Tibial nerve (tissue), 4 donors: ENCODE measurements at regions not wholly inside any gene's neighbourhood (a gene's known extent, or its start where the extent isn't known, plus 50 kb on each side); places are given as distances from the start of the nearest gene placed in this dataset.

Experiments
- DNase-seq, 2 donors: peaks; one replicate each; pipeline ENCODE4 v3.0.0-alpha.2; 2019; ENCODE audit warnings: low spot score in 2 of 2
- H3K27ac ChIP-seq, 4 donors: fragments of 200-600 bp; sonication (generic) in 3 of 4; one replicate each; pipeline ENCODE4 v1.5.1; 2017 to 2019; ENCODE audit warnings: mild to moderate bottlenecking in 1 of 4
- H3K27me3 ChIP-seq, 2 donors: fragments of 200-600 bp; sonication (generic) in 1 of 2; one replicate each; pipeline versions ENCODE4 v1.5.1 to v1.6.0; 2017 to 2019
- H3K36me3 ChIP-seq, 3 donors: fragments of 200-600 bp; sonication (generic); one replicate each; pipeline ENCODE4 v1.5.1; 2018 to 2019
- H3K4me1 ChIP-seq, 4 donors: fragments of 200-600 bp; sonication (generic) in 3 of 4; one replicate each; pipeline ENCODE4 v1.5.1; 2017 to 2019
- H3K4me3 ChIP-seq, 4 donors: fragments of 200-600 bp; sonication (generic) in 3 of 4; one replicate each; pipeline ENCODE4 v1.5.1; 2017 to 2019; ENCODE audit warnings: mild to moderate bottlenecking in 1 of 4, moderate library complexity in 1 of 4
- H3K9me3 ChIP-seq, 4 donors: fragments of 200-600 bp; sonication (generic) in 3 of 4; one replicate each; pipeline ENCODE4 v1.5.1; 2017 to 2019
- EP300 ChIP-seq, 2 donors: sonication (generic); formaldehyde crosslinking; IDR thresholded peaks; one replicate each; pipeline ENCODE4 v1.6.1; 2017; ENCODE audit warnings: antibody characterized with exemption in 2 of 2, mild to moderate bottlenecking in 1 of 2
- POLR2A ChIP-seq, 2 donors: fragments of 450-650 bp; IDR thresholded peaks; one replicate each; pipeline ENCODE4 v1.6.1; 2017; ENCODE audit warnings: antibody characterized with exemption in 2 of 2, mild to moderate bottlenecking in 2 of 2, moderate library complexity in 2 of 2
- WGBS, 2 donors: methylation state at CpG; one replicate each; pipeline ENCODE4 v1.1.5; 2018; 5-methylcytosine and 5-hydroxymethylcytosine counted together
- TF ChIP-seq, protein P1 (sequence below), 5 experiments: fragments of 200-600 bp in 3 of 5; fragments of 450-650 bp in 2 of 5; sonication (generic) in 3 of 5; IDR thresholded peaks; one replicate each; pipeline ENCODE4 v1.5.1; 2016 to 2019; ENCODE audit warnings: antibody characterized with exemption in 5 of 5, mild to moderate bottlenecking in 3 of 5, moderate library complexity in 2 of 5

DNA sequence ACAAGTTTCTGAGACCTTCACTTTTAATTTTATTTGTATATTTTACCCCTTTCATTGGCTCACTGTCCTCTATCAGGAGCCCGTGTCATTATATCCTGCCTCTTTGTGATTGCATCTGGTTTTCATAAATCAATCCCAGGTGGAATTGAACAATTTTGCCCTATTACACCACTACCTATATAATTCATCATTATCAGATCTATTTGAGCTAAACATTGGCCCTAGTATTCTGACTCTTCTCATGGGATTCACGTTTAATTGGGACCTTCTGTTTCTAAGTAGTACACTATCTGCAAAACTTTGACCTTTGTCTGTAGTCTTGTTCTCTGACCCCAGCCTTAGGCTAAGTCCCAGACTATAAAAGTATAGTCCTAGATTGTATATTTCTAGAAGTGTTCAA, 114.1 kb downstream of the FAT4 start:
- Histone ChIP-seq H3K4me3 (no peak overlapping the region), H3K36me3 (peaks cover 0 to 5% (median 0%) of the 10 kb centered on the region in 3 donors), H3K9me3 (no peaks in the 10 kb centered on the region), H3K4me1 (no peaks in the 10 kb centered on the region), H3K27ac (no peak overlapping the region), H3K27me3 (no peaks in the 10 kb centered on the region)
- TF ChIP-seq, protein P1, sequence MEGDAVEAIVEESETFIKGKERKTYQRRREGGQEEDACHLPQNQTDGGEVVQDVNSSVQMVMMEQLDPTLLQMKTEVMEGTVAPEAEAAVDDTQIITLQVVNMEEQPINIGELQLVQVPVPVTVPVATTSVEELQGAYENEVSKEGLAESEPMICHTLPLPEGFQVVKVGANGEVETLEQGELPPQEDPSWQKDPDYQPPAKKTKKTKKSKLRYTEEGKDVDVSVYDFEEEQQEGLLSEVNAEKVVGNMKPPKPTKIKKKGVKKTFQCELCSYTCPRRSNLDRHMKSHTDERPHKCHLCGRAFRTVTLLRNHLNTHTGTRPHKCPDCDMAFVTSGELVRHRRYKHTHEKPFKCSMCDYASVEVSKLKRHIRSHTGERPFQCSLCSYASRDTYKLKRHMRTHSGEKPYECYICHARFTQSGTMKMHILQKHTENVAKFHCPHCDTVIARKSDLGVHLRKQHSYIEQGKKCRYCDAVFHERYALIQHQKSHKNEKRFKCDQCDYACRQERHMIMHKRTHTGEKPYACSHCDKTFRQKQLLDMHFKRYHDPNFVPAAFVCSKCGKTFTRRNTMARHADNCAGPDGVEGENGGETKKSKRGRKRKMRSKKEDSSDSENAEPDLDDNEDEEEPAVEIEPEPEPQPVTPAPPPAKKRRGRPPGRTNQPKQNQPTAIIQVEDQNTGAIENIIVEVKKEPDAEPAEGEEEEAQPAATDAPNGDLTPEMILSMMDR (IDR thresholded peaks at IDR 0.05), result no peak
- TF ChIP-seq EP300 (IDR thresholded peaks at IDR 0.05), result no peak
- no peak for TF ChIP-seq POLR2A (IDR thresholded peaks at IDR 0.05)
- no peak for DNase-seq
- WGBS, 2 donors, result 60 to 69% methylated on average over 2 of the region's 2 CpGs

DNA sequence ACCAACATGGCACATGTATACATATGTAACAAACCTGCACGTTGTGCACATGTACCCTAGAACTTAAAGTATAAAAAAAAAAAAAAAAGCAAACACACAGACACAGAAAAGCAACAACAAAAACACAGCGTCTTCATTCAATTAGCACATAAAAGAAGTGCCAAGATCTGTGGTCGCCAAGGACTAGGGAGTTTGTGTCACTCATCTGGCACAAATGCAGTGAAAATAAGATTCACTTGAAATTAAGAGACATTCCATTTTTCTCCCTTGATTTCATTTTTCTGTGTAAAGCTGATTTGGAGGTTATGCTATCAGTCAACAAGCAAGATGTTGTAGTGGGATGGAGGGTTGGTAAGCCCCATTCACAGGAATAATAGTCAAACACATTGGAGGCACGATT, 115.3 kb downstream of the FAT4 start:
- no peaks in the 10 kb centered on the region for H3K27me3 ChIP-seq
- no peaks in the 10 kb centered on the region for H3K4me1 ChIP-seq
- H3K9me3 ChIP-seq, result no peaks in the 10 kb centered on the region
- H3K4me3 ChIP-seq, result no peak overlapping the region
- TF ChIP-seq, protein P1 (IDR thresholded peaks at IDR 0.05), result no peak
- TF ChIP-seq EP300 (IDR thresholded peaks at IDR 0.05), result no peak
- no peak for TF ChIP-seq POLR2A (IDR thresholded peaks at IDR 0.05)
- DNase-seq, result no peak
- H3K36me3 ChIP-seq, result peaks cover 0 to 3% (median 0%) of the 10 kb centered on the region in 3 donors
- 76 to 83% methylated on average over 4 of the region's 4 CpGs for WGBS, 2 donors
- no peak overlapping the region for H3K27ac ChIP-seq

DNA sequence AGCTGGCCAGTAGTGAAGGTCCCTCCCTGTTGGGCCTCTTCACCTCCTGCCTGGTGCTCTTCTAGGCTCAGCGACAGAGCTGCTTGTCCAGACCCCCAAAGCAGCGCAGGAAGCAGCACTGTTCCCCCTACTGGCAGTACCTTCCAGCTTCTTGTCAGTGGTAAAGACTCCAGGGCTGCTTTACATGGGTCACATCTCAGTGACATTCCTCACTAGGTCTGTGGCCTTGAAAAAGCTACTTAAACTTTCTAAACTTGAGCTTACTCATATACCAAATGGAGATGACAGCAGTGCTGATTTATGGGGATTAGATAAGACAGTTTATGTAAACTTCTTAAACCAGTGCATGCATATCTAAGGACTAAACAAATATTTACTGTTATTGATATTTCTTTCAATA, 117.3 kb downstream of the FAT4 start:
- no peak for DNase-seq
- Histone ChIP-seq H3K4me1 (no peaks in the 10 kb centered on the region), H3K36me3 (peaks cover 0 to 10% (median 0%) of the 10 kb centered on the region in 3 donors), H3K27ac (no peak overlapping the region), H3K27me3 (no peaks in the 10 kb centered on the region), H3K9me3 (no peaks in the 10 kb centered on the region), H3K4me3 (no peak overlapping the region)
- TF ChIP-seq POLR2A (IDR thresholded peaks at IDR 0.05) (no peak), EP300 (IDR thresholded peaks at IDR 0.05) (no peak)
- TF ChIP-seq, protein P1 (IDR thresholded peaks at IDR 0.05), result no peak
- WGBS, 2 donors, result 53 to 55% methylated on average over 2 of the region's 2 CpGs

DNA sequence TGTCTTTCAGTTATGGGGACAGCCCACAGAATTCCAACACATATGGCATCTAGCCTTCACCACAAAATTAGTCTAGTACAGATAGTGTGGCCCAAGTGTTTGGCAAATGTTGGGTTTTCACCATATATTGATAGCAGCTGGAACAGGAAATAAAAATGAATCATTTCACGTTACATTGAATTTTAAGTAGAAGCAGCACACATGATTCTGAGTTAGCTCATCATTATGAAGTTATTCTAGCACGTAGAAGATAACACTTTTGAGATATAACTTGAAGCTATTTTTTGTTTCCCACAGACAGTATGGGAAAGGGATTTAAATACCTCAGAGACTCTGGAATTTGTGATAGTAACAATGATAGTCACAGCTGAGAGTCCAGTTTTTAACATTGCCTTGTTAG, 118.7 kb downstream of the FAT4 start:
- H3K27me3 ChIP-seq, result no peaks in the 10 kb centered on the region
- no peak for DNase-seq
- no peaks in the 10 kb centered on the region for H3K9me3 ChIP-seq
- no peaks in the 10 kb centered on the region for H3K4me1 ChIP-seq
- H3K27ac ChIP-seq, result no peak overlapping the region
- peaks cover 0 to 10% (median 0%) of the 10 kb centered on the region in 3 donors for H3K36me3 ChIP-seq
- no peak overlapping the region for H3K4me3 ChIP-seq
- TF ChIP-seq POLR2A (IDR thresholded peaks at IDR 0.05) (no peak), EP300 (IDR thresholded peaks at IDR 0.05) (no peak)
- TF ChIP-seq, protein P1 (IDR thresholded peaks at IDR 0.05), result no peak
- WGBS, 2 donors, result 63 to 82% methylated on average over 2 of the region's 2 CpGs

DNA sequence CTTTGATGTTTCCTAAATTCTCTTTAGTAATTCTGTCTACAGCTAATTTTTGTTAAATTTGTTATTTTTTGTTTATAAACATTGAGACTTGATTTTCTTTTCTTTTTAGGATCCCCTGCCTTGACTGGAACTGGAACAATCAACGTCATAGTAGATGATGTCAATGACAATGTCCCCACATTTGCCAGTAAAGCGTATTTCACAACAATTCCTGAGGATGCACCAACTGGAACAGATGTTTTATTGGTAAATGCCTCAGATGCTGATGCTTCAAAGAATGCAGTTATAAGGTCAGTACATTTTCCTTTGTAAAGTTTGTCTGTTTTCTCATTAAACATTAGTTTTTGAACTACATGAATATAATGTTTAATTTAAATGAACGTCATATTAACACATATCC, 119.4 kb downstream of the FAT4 start:
- WGBS, 2 donors, result 91% methylated on average over 3 of the region's 3 CpGs
- H3K36me3 ChIP-seq, result peaks cover 0 to 10% (median 0%) of the 10 kb centered on the region in 3 donors
- no peak for DNase-seq
- H3K27ac ChIP-seq, result no peak overlapping the region
- H3K27me3 ChIP-seq, result no peaks in the 10 kb centered on the region
- H3K4me1 ChIP-seq, result no peaks in the 10 kb centered on the region
- H3K9me3 ChIP-seq, result no peaks in the 10 kb centered on the region
- no peak overlapping the region for H3K4me3 ChIP-seq
- TF ChIP-seq EP300 (IDR thresholded peaks at IDR 0.05) (no peak), POLR2A (IDR thresholded peaks at IDR 0.05) (no peak)
- TF ChIP-seq, protein P1 (IDR thresholded peaks at IDR 0.05), result no peak
